Panc1 (cell line): ENCODE measurements at regions not wholly inside any gene's neighbourhood (a gene's known extent, or its start where the extent isn't known, plus 50 kb on each side); places are given as distances from the start of the nearest gene placed in this dataset.

Experiments used
- ATAC-seq: fragments of 200-7000 bp; cut with Tn5 transposase; 2 replicates; pipeline ENCODE4 v1.9.1; 2020; ENCODE audit warnings: mild to moderate bottlenecking, moderate library complexity
- BruUV-seq: library from RNA; stranded (reverse); fragments of 400-500 nt; replicated peaks from 2 replicates; lab custom pipeline; 2021; lab: Mats Ljungman, UMichigan
- CTCF ChIA-PET: fragments of 300-600 bp; sonication (Branson Sonifier 250); formaldehyde crosslinking; loops from one replicate; lab custom pipeline; 2022; ENCODE audit warnings: antibody characterized with exemption; lab: Charles Lee
- POLR2A ChIA-PET: fragments of 300-600 bp; sonication (Branson Sonifier 250); formaldehyde crosslinking; loops from one replicate; lab custom pipeline; 2022; ENCODE audit warnings: antibody characterized with exemption; lab: Charles Lee
- DNase-seq: peaks from one replicate; pipeline ENCODE4 v3.0.0-alpha.2; 2010; ENCODE audit warnings: low read depth, low spot score
- H3K27ac ChIP-seq: 2 replicates; pipeline ENCODE4 v1.5.1; 2011; ENCODE audit warnings: mild to moderate bottlenecking, low read length, inconsistent platforms
- H3K27me3 ChIP-seq: fragments of 200-500 bp; sonication (Bioruptor generic); 2 replicates; pipeline ENCODE4 v1.6.0; 2014; ENCODE audit warnings: low read length, inconsistent platforms; ENCODE audit not compliant: control insufficient read depth, insufficient read depth
- H3K36me3 ChIP-seq: fragments of 200-500 bp; sonication (Bioruptor generic); 2 replicates; pipeline ENCODE4 v1.5.1; 2014; ENCODE audit warnings: inconsistent platforms, mild to moderate bottlenecking, low read length, moderate library complexity; ENCODE audit not compliant: control insufficient read depth, insufficient read depth
- H3K4me1 ChIP-seq: 2 replicates; pipeline ENCODE4 v1.5.1; 2011; ENCODE audit warnings: inconsistent platforms, mild to moderate bottlenecking, low read length, moderate library complexity; ENCODE audit not compliant: control insufficient read depth, insufficient read depth
- H3K4me3 ChIP-seq, 2 experiments: 2 replicates each; pipeline ENCODE4 v1.5.1; 2011 to 2012; ENCODE audit warnings: low read depth in 2 of 2, low read length in 2 of 2, mild to moderate bottlenecking in 2 of 2, inconsistent platforms in 1 of 2, moderate library complexity in 1 of 2
- H3K9me3 ChIP-seq: fragments of 200-500 bp; sonication (Bioruptor generic); 2 replicates; pipeline ENCODE4 v1.5.1; 2014; ENCODE audit warnings: low read depth, mild to moderate bottlenecking, inconsistent platforms, low read length, moderate library complexity; ENCODE audit not compliant: control insufficient read depth, insufficient read depth
- CTCF ChIP-seq: fragments of 450-650 bp; IDR thresholded peaks from 2 replicates; pipeline ENCODE4 v1.5.1; 2017; ENCODE audit warnings: mild to moderate bottlenecking
- POLR2AphosphoS5 ChIP-seq: IDR thresholded peaks from 2 replicates; pipeline ENCODE4 v1.6.1; 2012; ENCODE audit warnings: mild to moderate bottlenecking, low read depth, low read length, moderate library complexity
- REST ChIP-seq, 2 experiments: IDR thresholded peaks; 2 replicates each; pipeline ENCODE4 v1.6.1; 2011 to 2012; ENCODE audit warnings: low read depth in 2 of 2, control low read depth in 1 of 2, low read length in 1 of 2, mild to moderate bottlenecking in 1 of 2, moderate library complexity in 1 of 2; ENCODE audit not compliant: insufficient read depth in 1 of 2
- SIN3A ChIP-seq: IDR thresholded peaks from 2 replicates; pipeline ENCODE4 v1.6.1; 2012; ENCODE audit warnings: low read depth, mild to moderate bottlenecking, low read length, moderate library complexity, borderline replicate concordance; ENCODE audit not compliant: insufficient read depth
- TCF7L2 ChIP-seq: IDR thresholded peaks from 2 replicates; pipeline ENCODE4 v1.6.1; 2011; ENCODE audit warnings: mild to moderate bottlenecking, low read depth, low read length, inconsistent platforms
- in situ Hi-C: cut with HindIII; loops from 2 replicates; pipeline ENCODE4 v1.10.0; 2016; ENCODE audit warnings: low sequenced_read_pairs, low pct_unique_long_range_greater_than_20kb
- intact Hi-C: fragments of 100-400 bp; cut with micrococcal nuclease; formaldehyde crosslinking; loops from one replicate; pipeline ENCODE4 v1.10.0; 2022; ENCODE audit not compliant: unreplicated experiment

- TF ChIP-seq TCF7L2 (no peak), REST (IDR thresholded peaks at IDR 0.05; ENCODE audit: insufficient read depth in 1 of 2, low read depth in 2 of 2, low read length in 1 of 2) (no peak), CTCF (no peak), POLR2AphosphoS5 (no peak), SIN3A (no peak)
- Histone ChIP-seq H3K9me3 (no peaks in the 10 kb centered on the region), H3K4me3 (no peak overlapping the region), H3K4me1 (no peaks in the 10 kb centered on the region), H3K36me3 (no peaks in the 10 kb centered on the region), H3K27me3 (no peaks in the 10 kb centered on the region), H3K27ac (no peak overlapping the region)
- ChIA-PET POLR2A (no interaction called here), CTCF (no interaction called here)
- intact Hi-C loops: no loop called here
- DNase-seq: no peak
- BruUV-seq: no TSS peak
- ATAC-seq: no peak
- in situ Hi-C loops: no loop called here
Measured at GRCh38 chr13:83825676-83826075, 56.6 kb downstream of the SLITRK1 start.

- no peak for ATAC-seq
- H3K27me3 ChIP-seq: no peaks in the 10 kb centered on the region
- DNase-seq: no peak
- in situ Hi-C loops (no loop called here), intact Hi-C loops (no loop called here)
- CTCF ChIA-PET: no interaction called here
- H3K36me3 ChIP-seq: no peaks in the 10 kb centered on the region
- BruUV-seq: no TSS peak
- H3K27ac ChIP-seq: no peak overlapping the region
- no peak overlapping the region for H3K4me3 ChIP-seq
- POLR2A ChIA-PET: no interaction called here
- TF ChIP-seq REST (IDR thresholded peaks at IDR 0.05; ENCODE audit: insufficient read depth in 1 of 2, low read depth in 2 of 2, low read length in 1 of 2): no peak
- TF ChIP-seq SIN3A: no peak
- no peak for TF ChIP-seq CTCF
- TF ChIP-seq POLR2AphosphoS5: no peak
- TF ChIP-seq TCF7L2: no peak
- H3K9me3 ChIP-seq: no peaks in the 10 kb centered on the region
- H3K4me1 ChIP-seq: no peaks in the 10 kb centered on the region
Measured at GRCh38 chr13:83824560-83824959, 57.7 kb downstream of the SLITRK1 start.
